GM12892 (cell line): ENCODE measurements at regions not wholly inside any gene's neighbourhood (a gene's known extent, or its start where the extent isn't known, plus 50 kb on each side); places are given as distances from the start of the nearest gene placed in this dataset.

Experiments
- DNase-seq: peaks from one replicate; pipeline ENCODE4 v3.0.0; 2011; ENCODE audit not compliant: insufficient read length
- FAIRE-seq: peaks from 2 replicates; lab custom pipeline; 2011; peaks lifted over from hg19 to GRCh38; lab: Jason Lieb, UNC
- POLR2A ChIP-seq: IDR thresholded peaks from 2 replicates; pipeline ENCODE4 v1.6.1; 2011; ENCODE audit warnings: low read depth, low read length, control low read depth
- POLR2AphosphoS5 ChIP-seq: IDR thresholded peaks from 2 replicates; pipeline ENCODE4 v1.6.1; 2011; ENCODE audit warnings: low read depth, low read length, control low read depth
- TAF1 ChIP-seq: IDR thresholded peaks from 2 replicates; pipeline ENCODE4 v1.6.1; 2011; ENCODE audit warnings: low read depth, mild to moderate bottlenecking, control low read depth, low read length, borderline replicate concordance

DNA sequence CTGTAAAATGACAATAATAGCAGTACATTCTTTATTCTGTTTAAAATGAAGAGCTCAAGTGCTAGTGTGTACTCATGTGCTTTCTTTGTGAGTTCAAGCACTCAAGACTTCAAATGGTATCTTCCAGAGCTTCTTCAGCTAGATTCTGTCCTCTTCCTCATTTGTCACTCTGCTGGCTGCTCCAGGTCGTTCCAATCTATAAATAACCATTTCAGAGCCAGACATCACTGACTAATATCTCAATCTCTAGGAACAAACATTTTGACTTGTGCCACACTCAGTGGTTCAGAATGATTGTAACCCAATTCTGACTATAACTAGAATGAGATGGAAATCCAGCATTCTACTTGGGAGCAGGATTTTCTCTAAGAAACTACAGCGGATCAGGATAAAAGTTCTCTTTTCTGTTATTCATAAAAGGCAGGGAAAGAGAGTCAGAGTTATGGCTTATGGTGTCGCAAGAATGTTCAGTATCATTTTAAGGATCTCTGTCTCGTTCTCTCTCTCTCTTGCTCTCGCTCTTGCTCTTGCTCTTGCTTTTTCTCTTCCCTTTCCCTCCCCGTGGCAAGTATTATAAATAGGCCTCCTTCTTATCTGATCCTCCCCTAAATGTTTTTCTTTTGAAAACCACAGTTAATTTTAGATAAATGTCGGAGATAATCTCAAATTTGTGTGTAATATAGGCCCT is 116.3 kb upstream of the MAF start:
- FAIRE-seq (no peak), DNase-seq (no peak)
- TF ChIP-seq POLR2AphosphoS5 (no peak), TAF1 (no peak), POLR2A (no peak)

DNA sequence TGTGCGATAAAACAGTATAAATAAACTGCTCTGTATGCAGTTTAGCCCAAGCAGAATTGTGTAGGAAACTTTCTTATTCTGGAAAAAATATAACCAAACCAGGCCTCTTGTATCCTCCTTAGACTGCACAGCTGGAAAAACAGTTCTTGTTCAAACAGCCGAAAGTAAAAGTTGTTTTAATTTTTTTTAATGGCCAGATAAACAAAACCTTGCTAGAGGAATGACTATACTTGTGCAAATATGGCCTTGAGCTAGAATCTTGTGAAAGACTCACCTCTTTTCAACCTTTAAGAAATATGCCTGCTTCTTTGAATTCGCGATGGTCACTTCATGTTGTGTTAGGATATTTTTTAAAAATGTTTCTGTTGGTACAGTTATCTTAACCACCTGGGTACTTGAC is 114.5 kb upstream of the MAF start:
- no peak for DNase-seq
- FAIRE-seq = no peak
- no peak for TF ChIP-seq POLR2A
- no peak for TF ChIP-seq TAF1
- TF ChIP-seq POLR2AphosphoS5 = no peak

DNA sequence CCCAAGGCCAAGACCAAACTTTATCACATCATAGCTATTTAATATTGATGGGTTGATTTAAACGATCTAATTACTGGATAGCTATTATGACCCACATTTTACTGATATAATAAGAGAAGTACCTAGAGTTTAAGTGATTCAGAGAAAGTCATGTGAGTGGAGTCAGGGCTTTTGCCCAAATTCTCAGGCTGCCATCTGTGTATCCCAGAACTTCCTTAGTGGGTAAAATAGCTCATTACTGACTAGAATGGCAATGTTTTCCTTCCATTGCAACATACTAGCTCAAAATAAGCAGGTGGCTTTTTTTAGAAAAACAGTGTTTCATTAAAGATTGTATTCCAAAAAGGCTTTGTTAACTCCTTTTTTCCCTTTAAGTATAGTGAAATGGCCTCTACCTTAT is 113.9 kb upstream of the MAF start:
- FAIRE-seq (no peak), DNase-seq (no peak)
- no peak for TF ChIP-seq POLR2A
- no peak for TF ChIP-seq TAF1
- no peak for TF ChIP-seq POLR2AphosphoS5

DNA sequence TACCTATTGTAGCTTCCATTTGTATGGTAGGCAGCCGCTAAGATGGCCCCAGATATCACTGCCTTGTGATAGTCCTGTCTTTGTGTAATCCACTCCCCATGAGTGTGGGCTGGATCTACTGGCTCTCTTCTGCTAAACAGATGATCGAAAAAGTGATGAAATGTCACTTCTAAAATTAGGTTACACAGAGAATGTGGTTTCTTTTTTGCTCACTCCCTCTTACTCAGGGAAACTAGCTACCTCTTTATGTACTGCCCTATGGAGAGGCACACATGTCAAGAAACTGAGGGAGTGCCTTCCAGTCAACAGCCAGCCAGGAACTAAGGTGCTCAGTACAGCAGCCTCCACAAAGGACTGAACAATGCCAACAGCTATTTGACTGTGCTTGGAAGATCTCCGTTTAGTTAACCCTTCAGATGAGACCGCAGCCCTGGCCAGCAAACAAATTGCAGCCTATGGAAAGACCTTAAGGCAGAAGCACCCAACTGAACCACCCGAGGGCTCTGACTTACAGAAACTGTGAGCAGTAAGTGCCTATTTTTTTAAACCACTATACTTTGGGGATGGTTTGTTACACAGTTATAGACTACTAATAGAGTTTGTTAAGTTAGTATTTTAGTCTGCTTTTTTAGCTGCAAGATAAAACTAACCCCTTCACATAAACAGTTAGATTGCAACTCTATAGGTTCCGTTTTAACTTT is 113.2 kb upstream of the MAF start:
- FAIRE-seq (no peak), DNase-seq (no peak)
- no peak for TF ChIP-seq POLR2A
- TF ChIP-seq TAF1 = no peak
- no peak for TF ChIP-seq POLR2AphosphoS5

DNA sequence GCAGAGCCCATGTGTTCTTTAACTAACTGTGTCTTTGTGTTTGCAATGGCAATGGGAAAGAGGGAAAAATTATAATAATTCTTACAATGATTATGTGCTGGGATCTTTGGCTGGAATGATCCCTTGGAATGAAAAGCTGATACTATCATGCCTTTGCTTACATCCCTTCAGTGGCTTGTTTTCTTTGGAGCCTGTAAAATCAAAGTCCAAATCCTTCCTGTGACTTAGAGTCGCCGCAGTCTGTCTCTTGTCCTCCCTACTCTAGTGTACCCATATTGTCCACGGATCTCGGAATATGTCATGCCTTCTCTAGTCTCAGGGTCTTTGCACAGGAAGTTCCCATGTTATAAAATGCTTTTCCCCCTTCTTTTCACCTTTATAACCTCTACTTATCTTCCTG is 111.7 kb upstream of the MAF start:
- DNase-seq (no peak), FAIRE-seq (no peak)
- TF ChIP-seq POLR2A (no peak), TAF1 (no peak), POLR2AphosphoS5 (no peak)

DNA sequence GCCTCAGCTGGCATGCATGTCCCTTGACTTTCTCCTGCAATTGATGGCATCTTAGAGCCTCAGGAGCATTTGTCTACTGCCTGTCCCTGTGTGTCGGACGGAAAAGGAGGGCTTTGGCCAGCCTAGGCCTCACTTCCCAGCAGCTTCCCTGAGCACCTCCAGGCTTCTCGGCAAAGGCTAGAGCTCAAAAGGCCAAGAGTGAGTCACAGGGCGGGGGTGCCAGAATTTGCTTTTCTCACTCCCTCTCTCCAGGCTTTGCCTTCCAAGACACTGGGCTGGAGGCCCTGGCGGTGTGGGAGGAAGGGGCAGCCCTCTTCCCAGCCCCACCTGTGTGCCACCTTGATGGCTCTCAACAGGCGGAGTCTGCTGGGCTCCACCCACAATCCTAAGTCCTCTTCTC is 107.3 kb upstream of the MAF start:
- no peak for FAIRE-seq

DNA sequence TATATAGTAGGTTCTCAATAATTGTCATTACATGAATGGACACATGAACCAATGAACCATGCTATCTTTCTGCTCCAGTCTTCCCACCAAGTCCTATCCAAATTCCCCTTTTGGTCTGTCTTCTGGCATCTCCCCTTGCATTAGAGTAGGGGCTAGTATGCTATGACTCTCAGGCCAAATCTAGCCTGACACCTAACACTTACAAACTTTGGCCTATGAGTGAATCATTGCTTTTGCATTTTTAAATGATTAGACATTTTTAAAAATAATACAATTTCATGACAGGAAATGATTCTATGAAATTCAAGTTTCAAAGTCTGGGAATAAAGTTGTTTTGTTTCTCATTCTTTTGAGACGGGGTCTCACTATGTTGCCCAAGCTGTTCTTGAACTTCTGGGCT is 102.5 kb upstream of the MAF start:
- FAIRE-seq (no peak), DNase-seq (no peak)
- no peak for TF ChIP-seq POLR2A
- no peak for TF ChIP-seq TAF1
- TF ChIP-seq POLR2AphosphoS5 = no peak

More for the DNA sequence above, 107.3 kb upstream of the MAF start:
- DNase-seq = no peak
- TF ChIP-seq POLR2AphosphoS5 (no peak), POLR2A (no peak)

DNA sequence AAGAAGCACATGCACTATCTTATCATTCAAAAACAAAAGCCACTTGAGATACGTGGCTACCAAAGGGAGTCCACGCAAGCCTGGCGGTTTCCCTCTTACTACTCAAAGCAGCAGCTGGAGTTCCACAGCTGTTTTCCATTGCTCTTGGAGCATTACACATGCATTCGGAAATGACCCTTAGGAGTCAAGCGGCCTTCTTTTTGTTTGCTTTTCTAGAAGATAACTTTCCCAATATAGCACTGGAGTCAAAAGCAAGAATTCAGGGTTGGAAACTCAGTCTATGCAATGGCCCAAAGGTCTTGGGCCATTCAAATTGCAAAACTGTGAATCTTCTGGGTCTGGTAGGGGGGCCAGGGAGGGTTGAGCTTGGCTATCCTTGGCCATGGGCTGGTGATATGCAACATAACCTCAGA is 97.8 kb upstream of the MAF start:
- DNase-seq = no peak
- FAIRE-seq = no peak
- no peak for TF ChIP-seq POLR2A
- no peak for TF ChIP-seq TAF1
- no peak for TF ChIP-seq POLR2AphosphoS5

DNA sequence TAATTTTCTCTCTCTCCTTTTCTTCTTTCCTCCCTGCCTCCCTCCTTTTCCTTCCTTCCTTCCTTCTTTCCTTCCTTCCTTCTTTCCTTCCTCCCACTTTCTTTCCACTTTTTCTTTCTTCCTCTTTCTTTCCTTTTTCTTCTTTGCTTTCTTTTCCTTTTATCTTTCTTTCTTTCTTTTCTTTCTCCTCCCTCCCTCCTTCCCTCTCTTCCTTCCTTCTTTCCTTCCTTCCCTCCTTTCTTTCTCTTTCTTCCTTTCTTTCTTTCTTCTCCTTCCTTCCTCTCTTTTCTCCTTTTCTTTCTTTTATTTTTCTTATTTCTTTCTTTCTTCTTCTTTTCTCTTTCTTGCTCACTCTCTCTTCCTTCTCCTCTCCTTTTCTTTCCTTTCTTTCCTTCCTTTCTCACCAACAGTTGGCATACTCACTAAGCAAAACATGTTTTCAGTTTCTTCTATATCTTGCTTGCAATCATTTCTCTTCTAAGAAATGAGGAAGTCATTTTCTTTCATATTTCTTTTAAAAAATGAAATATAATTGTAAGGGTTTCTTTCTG is 97.1 kb upstream of the MAF start:
- TF ChIP-seq TAF1 = no peak
- TF ChIP-seq POLR2AphosphoS5 = no peak
- TF ChIP-seq POLR2A = no peak
- no peak for FAIRE-seq
- no peak for DNase-seq

DNA sequence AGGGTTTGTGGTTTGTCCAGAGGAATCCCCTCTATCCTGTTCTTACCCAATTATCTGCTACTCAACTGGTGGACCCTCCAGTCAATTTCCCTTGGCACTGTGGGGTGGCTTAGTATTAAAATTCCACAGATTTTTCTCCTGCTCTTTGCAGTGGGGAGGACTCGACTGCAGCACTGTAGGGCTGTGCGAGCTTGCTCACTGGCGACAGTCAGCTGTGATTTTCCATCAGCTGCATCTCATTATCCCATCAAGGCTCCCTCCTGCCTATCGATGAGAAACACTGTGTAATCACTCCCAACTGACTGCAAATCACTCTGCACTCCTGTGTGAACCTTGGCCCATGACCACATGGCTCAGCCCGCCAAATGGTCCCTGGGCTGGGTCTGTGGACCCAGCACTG is 90.5 kb upstream of the MAF start:
- FAIRE-seq = no peak
- DNase-seq = no peak
- no peak for TF ChIP-seq POLR2A
- TF ChIP-seq TAF1 = no peak
- TF ChIP-seq POLR2AphosphoS5 = no peak

DNA sequence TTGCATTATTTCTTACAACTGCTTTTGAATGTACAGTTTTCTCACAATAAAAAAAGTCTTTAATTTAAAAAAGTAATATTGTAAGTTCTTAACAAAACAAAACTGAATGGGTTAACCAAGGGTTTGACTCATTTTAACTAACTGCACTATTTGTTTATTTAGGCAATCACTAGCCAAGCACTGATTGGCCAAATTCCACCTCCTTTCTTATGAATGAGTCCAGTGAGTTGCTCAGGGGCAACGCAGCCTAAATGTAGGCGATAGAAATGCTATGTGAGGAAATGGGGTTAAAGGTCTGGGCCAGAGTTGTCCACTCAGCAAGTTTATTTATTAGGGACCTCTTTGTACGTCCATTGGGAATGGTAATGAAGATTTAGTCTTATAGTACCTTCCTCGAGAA is 89.6 kb upstream of the MAF start:
- TF ChIP-seq POLR2A = no peak
- TF ChIP-seq TAF1 = no peak
- no peak for TF ChIP-seq POLR2AphosphoS5
- no peak for FAIRE-seq
- no peak for DNase-seq
